Vagina (tissue), 2 donors: ENCODE measurements at regions not wholly inside any gene's neighbourhood (a gene's known extent, or its start where the extent isn't known, plus 50 kb on each side); places are given as distances from the start of the nearest gene placed in this dataset.

ENCODE experiments used
- CTCF ChIP-seq, 3 experiments: fragments of 450-650 bp in 2 of 3; fragments of 200-600 bp in 1 of 3; sonication (generic) in 1 of 3; IDR thresholded peaks; one replicate each; pipeline ENCODE4 v1.5.1; 2017 to 2019; ENCODE audit warnings: antibody characterized with exemption in 3 of 3, mild to moderate bottlenecking in 2 of 3, moderate library complexity in 2 of 3
- POLR2A ChIP-seq, 2 donors: fragments of 450-650 bp; IDR thresholded peaks; one replicate each; pipeline ENCODE4 v1.6.1; 2017; ENCODE audit warnings: antibody characterized with exemption in 2 of 2, mild to moderate bottlenecking in 2 of 2, moderate library complexity in 2 of 2
- POLR2AphosphoS5 ChIP-seq, 2 donors: sonication (generic); formaldehyde crosslinking; IDR thresholded peaks; one replicate each; pipeline ENCODE4 v1.9.0; 2017; ENCODE audit warnings: antibody characterized with exemption in 2 of 2, mild to moderate bottlenecking in 2 of 2, low read depth in 1 of 2; ENCODE audit not compliant: insufficient read depth in 1 of 2

GRCh38 chr1:68958958-68959357 is 462.1 kb upstream of the DEPDC1 start:
- TF ChIP-seq CTCF (IDR thresholded peaks at IDR 0.05), result no peak
- no peak for TF ChIP-seq POLR2A (IDR thresholded peaks at IDR 0.05)
- no peak for TF ChIP-seq POLR2AphosphoS5 (IDR thresholded peaks at IDR 0.05; ENCODE audit: insufficient read depth in 1 of 2, low read depth in 1 of 2)
